DMS 273 treated with DMSO at 0.1 percent for 48 hours (cell line): ENCODE measurements at regions not wholly inside any gene's neighbourhood (a gene's known extent, or its start where the extent isn't known, plus 50 kb on each side); places are given as distances from the start of the nearest gene placed in this dataset.
"Not testable (repeated sequence)": the region's sequence is repeated elsewhere in the genome, so short reads cannot be mapped to it uniquely, and the experiment has no call there.

ENCODE experiments used
- DNase-seq: peaks from one replicate; lab custom pipeline; 2025; lab: John Stamatoyannopoulos, UW

GRCh38 chr10:89949496-89949895 is 248.1 kb downstream of the KIF20B start:
- no peak for DNase-seq

- DNase-seq, result no peak
These were observed 250.9 kb downstream of the KIF20B start for GRCh38 chr10:89952325-89952724.

- no peak for DNase-seq
These were observed 251.4 kb downstream of the KIF20B start for GRCh38 chr10:89952751-89953150.

- DNase-seq, result no peak
These were observed 252.7 kb downstream of the KIF20B start for GRCh38 chr10:89954061-89954460.

GRCh38 chr10:89954787-89955566 is 253.6 kb downstream of the KIF20B start:
- DNase-seq, result no peak

- no peak for DNase-seq
These were observed 258.2 kb downstream of the KIF20B start for GRCh38 chr10:89959433-89960110.

GRCh38 chr10:89963451-89964102 is 262.2 kb downstream of the KIF20B start:
- DNase-seq, result no peak

GRCh38 chr10:89966211-89966610 is 264.8 kb downstream of the KIF20B start:
- DNase-seq, result no peak

- DNase-seq, result no peak
These were observed 271.9 kb downstream of the KIF20B start for GRCh38 chr10:89973326-89973725.

- no peak for DNase-seq
These were observed 273.7 kb downstream of the KIF20B start for GRCh38 chr10:89975071-89975470.

GRCh38 chr10:89975771-89976170 is 274.4 kb downstream of the KIF20B start:
- no peak for DNase-seq

GRCh38 chr10:89978081-89978480 is 276.7 kb downstream of the KIF20B start:
- no peak for DNase-seq

- DNase-seq, result no peak
These were observed 278.3 kb downstream of the KIF20B start for GRCh38 chr10:89979726-89980125.

GRCh38 chr10:89980166-89980565 is 278.8 kb downstream of the KIF20B start:
- DNase-seq, result no peak

- no peak for DNase-seq
These were observed 280.5 kb downstream of the KIF20B start for GRCh38 chr10:89981891-89982290.

- DNase-seq, result no peak
These were observed 284.1 kb downstream of the KIF20B start for GRCh38 chr10:89985446-89985845.

GRCh38 chr10:89988361-89988760 is 287.0 kb downstream of the KIF20B start:
- not testable (repeated sequence) for DNase-seq

GRCh38 chr10:89992575-89992974 is 291.2 kb downstream of the KIF20B start:
- DNase-seq, result no peak

GRCh38 chr10:90007226-90007625 is 305.8 kb downstream of the KIF20B start:
- no peak for DNase-seq

- not testable (repeated sequence) for DNase-seq
These were observed 309.9 kb downstream of the KIF20B start for GRCh38 chr10:90011281-90011680.

GRCh38 chr10:90018819-90019218 is 317.4 kb downstream of the KIF20B start:
- DNase-seq, result no peak

- DNase-seq, result no peak
These were observed 319.1 kb downstream of the KIF20B start for GRCh38 chr10:90020506-90020905.

GRCh38 chr10:90023950-90024349 is 322.6 kb downstream of the KIF20B start:
- no peak for DNase-seq
